Stimulated activated naive CD8-positive, alpha-beta T cell treated with anti-CD3 and anti-CD28 coated beads, Interleukin-15, Interleukin-2, amounts not matched to agents 100 U/mL and 50 U/mL, for 24 hours (primary cell): ENCODE measurements at regions not wholly inside any gene's neighbourhood (a gene's known extent, or its start where the extent isn't known, plus 50 kb on each side); places are given as distances from the start of the nearest gene placed in this dataset.

ENCODE experiments used
- ATAC-seq: fragments of 150-1000 bp; cut with Tn5 transposase; one replicate; pipeline ENCODE4 v1.10.0; 2021
- DNase-seq: peaks from one replicate; pipeline ENCODE4 v3.0.0; 2021

DNA sequence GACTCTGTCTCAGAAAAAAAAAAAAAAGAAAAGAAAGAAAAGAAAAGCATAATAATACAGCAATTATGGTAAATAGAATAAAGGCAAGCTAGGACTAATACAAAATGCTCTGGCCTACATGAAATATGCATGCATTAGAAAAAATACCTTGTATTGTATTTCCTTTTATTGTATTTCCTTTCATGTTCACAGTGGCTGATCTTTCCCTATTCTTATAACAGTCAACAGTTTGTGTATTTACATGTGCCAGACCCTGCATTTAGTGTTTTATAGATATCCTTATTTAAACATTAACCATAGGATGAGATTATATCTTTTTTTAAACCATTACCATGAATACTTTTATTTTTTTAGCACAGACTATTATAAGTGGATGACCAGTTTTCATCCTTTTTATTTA is 56.3 kb upstream of the ARL15 start:
- ATAC-seq (no peak), DNase-seq (no peak)

- no peak for ATAC-seq
- DNase-seq: no peak
These were observed 53.3 kb upstream of the ARL15 start for GRCh38 chr5:54363669-54364068.

DNA sequence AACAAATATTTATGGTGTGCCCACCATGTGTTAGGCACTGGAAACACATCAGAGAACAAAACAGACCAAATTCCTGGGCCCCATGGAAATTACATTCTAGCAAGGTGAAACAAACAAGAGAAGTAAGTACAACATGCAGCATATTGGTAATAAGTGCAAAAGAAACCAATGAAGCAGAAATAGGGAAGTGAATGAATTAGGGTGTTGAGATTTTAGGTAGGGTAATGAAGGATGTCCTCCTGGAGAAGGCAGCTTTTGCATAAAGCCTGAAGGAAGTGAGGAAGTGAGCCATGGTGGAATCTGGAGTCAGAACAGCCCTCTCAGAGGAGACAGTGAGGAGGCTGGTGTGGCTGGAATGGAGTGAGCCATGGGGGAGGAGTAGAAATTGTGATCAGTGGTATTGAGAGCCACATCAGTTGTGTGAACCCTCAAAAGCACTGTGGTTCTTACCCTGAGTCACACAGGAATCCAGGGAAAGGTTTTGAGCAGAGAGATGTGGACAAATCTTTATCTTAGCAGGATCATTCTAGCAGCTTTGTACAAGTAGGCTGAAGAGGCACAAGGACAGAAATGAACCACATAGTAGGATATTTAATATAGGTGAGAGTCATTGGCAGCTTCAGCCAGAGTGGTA is 52.7 kb upstream of the ARL15 start:
- ATAC-seq (no peak), DNase-seq (no peak)

- ATAC-seq (no peak), DNase-seq (no peak)
These were observed 52.1 kb upstream of the ARL15 start for GRCh38 chr5:54362434-54362833.

DNA sequence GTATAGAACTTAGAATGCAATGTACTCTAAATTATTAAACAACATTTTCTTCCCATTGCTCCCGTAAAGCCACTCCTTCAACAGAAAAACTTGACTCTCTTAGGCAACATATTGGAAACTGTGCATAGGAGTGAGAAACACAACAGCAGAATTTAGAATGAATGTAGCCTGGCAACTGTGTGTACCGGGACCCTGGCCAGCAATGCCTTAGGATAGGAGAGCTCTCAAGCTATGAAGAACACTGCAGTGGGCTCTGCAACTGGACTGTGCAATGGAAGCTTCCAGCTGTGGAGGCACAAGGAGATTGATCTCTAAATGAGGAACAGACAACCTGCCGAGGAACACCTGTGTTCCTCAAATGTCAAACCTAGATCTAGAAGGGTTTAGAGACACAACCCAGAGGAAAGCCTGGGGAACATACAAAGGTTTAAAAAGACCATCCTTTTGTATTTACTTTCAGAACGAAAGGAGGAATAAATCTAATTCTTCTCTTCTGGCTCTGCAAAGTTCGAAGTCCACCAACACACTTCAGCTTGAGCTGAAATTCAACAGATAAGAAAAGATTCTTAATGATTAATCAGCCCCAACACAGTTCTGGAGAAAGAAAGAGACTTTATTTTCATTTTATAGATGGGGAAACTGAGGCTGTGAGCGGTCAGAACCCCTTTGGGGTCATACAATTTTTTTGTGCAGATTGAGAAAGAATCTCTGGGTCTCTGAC is 51.5 kb upstream of the ARL15 start:
- ATAC-seq (no peak), DNase-seq (no peak)

DNA sequence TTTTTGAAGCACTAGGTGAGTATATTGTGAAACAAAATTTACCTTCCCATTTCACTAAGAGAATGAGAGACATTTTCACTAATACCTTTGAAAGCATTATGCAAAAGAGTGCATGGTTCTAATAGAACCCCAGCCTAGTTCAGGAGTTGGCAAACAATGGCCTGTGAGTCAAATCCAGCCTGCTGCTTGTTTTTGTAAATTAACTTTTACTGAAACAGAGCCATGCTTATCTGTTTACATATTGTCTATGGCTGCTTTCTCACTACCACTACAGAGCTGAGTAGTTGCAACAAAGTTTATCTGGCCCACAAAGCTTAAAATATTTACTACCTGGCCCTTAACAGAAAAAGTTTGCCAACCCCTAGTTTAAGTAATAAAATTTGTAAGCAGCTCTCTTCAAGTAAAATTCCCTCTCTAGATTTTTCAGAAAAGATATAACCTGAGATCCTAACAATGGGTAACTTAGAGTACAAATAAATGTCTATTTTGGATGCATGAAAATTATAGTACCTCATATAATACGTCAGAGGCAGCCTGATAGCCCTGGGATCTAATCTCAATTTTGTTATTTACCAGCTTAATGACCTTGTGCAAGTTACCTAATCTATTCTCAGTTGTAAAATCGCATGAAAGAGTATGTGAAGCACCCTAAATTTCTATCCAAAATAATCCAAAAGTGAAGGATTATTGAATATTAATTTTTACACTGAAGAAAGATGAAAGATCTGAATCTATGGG is 50.7 kb upstream of the ARL15 start:
- ATAC-seq (no peak), DNase-seq (no peak)
